Testis (tissue), 2 donors: ENCODE measurements at regions not wholly inside any gene's neighbourhood (a gene's known extent, or its start where the extent isn't known, plus 50 kb on each side); places are given as distances from the start of the nearest gene placed in this dataset.

Experiments
- POLR2A ChIP-seq: fragments of 450-650 bp; IDR thresholded peaks from one replicate; pipeline ENCODE4 v1.6.1; 2017; ENCODE audit warnings: antibody characterized with exemption, mild to moderate bottlenecking, moderate library complexity
- TF ChIP-seq, protein P1 (sequence below), 3 experiments: fragments of 450-650 bp in 2 of 3; fragments of 200-600 bp in 1 of 3; sonication (generic) in 1 of 3; IDR thresholded peaks; one replicate each; pipeline ENCODE4 v1.5.1; 2016 to 2019; ENCODE audit warnings: antibody characterized with exemption in 3 of 3, mild to moderate bottlenecking in 2 of 3, moderate library complexity in 1 of 3

DNA sequence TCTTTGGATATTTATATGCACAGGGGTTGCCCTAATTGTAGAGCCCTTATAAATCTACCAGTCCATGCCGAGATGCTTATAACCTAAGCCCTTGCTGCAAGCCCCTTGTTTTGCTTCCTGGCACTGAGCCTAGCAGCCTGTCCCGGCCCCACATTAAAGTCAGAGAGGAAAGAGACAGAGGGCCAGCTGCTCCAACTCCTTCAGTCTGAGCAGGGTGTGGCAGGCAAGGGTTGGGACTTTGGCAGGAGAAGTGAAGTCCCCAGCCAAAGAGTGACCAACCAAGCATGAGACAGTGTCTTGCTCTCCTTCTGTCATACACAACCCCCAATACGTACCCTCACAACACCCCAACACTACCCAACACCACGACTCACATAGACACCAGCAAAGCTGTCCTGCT lies 54.7 kb upstream of the FZD7 start:
- TF ChIP-seq, protein P1, sequence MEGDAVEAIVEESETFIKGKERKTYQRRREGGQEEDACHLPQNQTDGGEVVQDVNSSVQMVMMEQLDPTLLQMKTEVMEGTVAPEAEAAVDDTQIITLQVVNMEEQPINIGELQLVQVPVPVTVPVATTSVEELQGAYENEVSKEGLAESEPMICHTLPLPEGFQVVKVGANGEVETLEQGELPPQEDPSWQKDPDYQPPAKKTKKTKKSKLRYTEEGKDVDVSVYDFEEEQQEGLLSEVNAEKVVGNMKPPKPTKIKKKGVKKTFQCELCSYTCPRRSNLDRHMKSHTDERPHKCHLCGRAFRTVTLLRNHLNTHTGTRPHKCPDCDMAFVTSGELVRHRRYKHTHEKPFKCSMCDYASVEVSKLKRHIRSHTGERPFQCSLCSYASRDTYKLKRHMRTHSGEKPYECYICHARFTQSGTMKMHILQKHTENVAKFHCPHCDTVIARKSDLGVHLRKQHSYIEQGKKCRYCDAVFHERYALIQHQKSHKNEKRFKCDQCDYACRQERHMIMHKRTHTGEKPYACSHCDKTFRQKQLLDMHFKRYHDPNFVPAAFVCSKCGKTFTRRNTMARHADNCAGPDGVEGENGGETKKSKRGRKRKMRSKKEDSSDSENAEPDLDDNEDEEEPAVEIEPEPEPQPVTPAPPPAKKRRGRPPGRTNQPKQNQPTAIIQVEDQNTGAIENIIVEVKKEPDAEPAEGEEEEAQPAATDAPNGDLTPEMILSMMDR (IDR thresholded peaks at IDR 0.05), result no peak
- no peak for TF ChIP-seq POLR2A
